Vagina (tissue), 2 donors: ENCODE measurements at regions not wholly inside any gene's neighbourhood (a gene's known extent, or its start where the extent isn't known, plus 50 kb on each side); places are given as distances from the start of the nearest gene placed in this dataset.

Source experiments
- CTCF ChIP-seq, 3 experiments: fragments of 450-650 bp in 2 of 3; fragments of 200-600 bp in 1 of 3; sonication (generic) in 1 of 3; IDR thresholded peaks; one replicate each; pipeline ENCODE4 v1.5.1; 2017 to 2019; ENCODE audit warnings: antibody characterized with exemption in 3 of 3, mild to moderate bottlenecking in 2 of 3, moderate library complexity in 2 of 3
- POLR2A ChIP-seq, 2 donors: fragments of 450-650 bp; IDR thresholded peaks; one replicate each; pipeline ENCODE4 v1.6.1; 2017; ENCODE audit warnings: antibody characterized with exemption in 2 of 2, mild to moderate bottlenecking in 2 of 2, moderate library complexity in 2 of 2

GRCh38 chr6:85137865-85138264 is 312.0 kb upstream of the NT5E start:
- no peak for TF ChIP-seq POLR2A (IDR thresholded peaks at IDR 0.05)
- TF ChIP-seq CTCF (IDR thresholded peaks at IDR 0.05), result no peak
